C4-2B (cell line): ENCODE measurements at regions not wholly inside any gene's neighbourhood (a gene's known extent, or its start where the extent isn't known, plus 50 kb on each side); places are given as distances from the start of the nearest gene placed in this dataset.

Source experiments
- H3K27ac ChIP-seq: fragments of 450-650 bp; 2 replicates; pipeline ENCODE4 v1.5.1; 2017
- CTCF ChIP-seq: fragments of 450-650 bp; conservative IDR thresholded peaks from 2 replicates; pipeline ENCODE4 v1.5.1; 2017; ENCODE audit warnings: mild to moderate bottlenecking
- ZFX ChIP-seq: fragments of 450-650 bp; IDR thresholded peaks from 2 replicates; pipeline ENCODE4 v1.6.1; 2017

GRCh38 chr9:106581973-106582372 is 281.0 kb upstream of the ZNF462 start:
- H3K27ac ChIP-seq, result no peak overlapping the region
- TF ChIP-seq CTCF (no peak), ZFX (no peak)

GRCh38 chr9:106583751-106584150 is 279.2 kb upstream of the ZNF462 start:
- H3K27ac ChIP-seq, result no peak overlapping the region
- TF ChIP-seq ZFX (no peak), CTCF (no peak)

- TF ChIP-seq CTCF, result no peak
- TF ChIP-seq ZFX, result no peak
- H3K27ac ChIP-seq, result no peak overlapping the region
Observed at GRCh38 chr9:106587042-106587441, 275.9 kb upstream of the ZNF462 start.

- no peak overlapping the region for H3K27ac ChIP-seq
- TF ChIP-seq CTCF (no peak), ZFX (no peak)
Observed at GRCh38 chr9:106588626-106589025, 274.3 kb upstream of the ZNF462 start.

- H3K27ac ChIP-seq, result no peak overlapping the region; the same call in 1 of the 2 replicates
- TF ChIP-seq ZFX, result no peak
- TF ChIP-seq CTCF, result no peak
Observed at GRCh38 chr9:106590759-106591505, 272.0 kb upstream of the ZNF462 start.

GRCh38 chr9:106593201-106593600 is 269.8 kb upstream of the ZNF462 start:
- TF ChIP-seq CTCF (no peak), ZFX (no peak)
- no peak overlapping the region for H3K27ac ChIP-seq

GRCh38 chr9:106596984-106597383 is 266.0 kb upstream of the ZNF462 start:
- TF ChIP-seq CTCF, result no peak
- TF ChIP-seq ZFX, result no peak
- no peak overlapping the region for H3K27ac ChIP-seq
